ENCODE measurements at regions not wholly inside any gene's neighbourhood (a gene's known extent, or its start where the extent isn't known, plus 50 kb on each side); places are given as distances from the start of the nearest gene placed in this dataset.
A peak's percentile ranks its signal among the peaks of the same experiment; 100 is the strongest.

- TF ChIP-seq THAP7 (CRISPR knock-in tag; IDR thresholded peaks at IDR 0.05) = no peak
- 0 out of 2 replicates have a peak, but pooled peaks have one; percentile 1 for TF ChIP-seq POGK (CRISPR knock-in tag; conservative IDR thresholded peaks at IDR 0.05)
Measured at GRCh38 chr2:226139759-226140158, 659.9 kb downstream of the IRS1 start (continued).

GRCh38 chr2:226137201-226137811, 662.3 kb downstream of the IRS1 start:
- ChIA-PET POLR2A (interaction anchor here (1.6 kb wide), 1 partner anchor 19 kb away, joined by 4 read pairs; no protein-coding TSS in a partner anchor), CTCF (ENCODE audit: low intra/inter-chr PET ratio, low total read pairs) (no interaction called here)
- Histone ChIP-seq H3K4me1 (ENCODE audit: insufficient read depth, low read length) (peaks cover 57% of the 10 kb centered on the region), H3K36me3 (replicated peaks in 1 of 2; ENCODE audit: control insufficient read depth in 1 of 2, insufficient read depth in 2 of 2, low read length in 2 of 2) (no peaks in the 10 kb centered on the region), H3K9me3 (ENCODE audit: low read length) (no peaks in the 10 kb centered on the region), H3K9ac (ENCODE audit: insufficient read depth, low read depth, low read length) (no peak overlapping the region), H4K20me1 (ENCODE audit: insufficient read depth, low read length) (no peaks in the 10 kb centered on the region), H3K4me3 (replicated peaks in 1 of 3; ENCODE audit: insufficient read depth in 1 of 3, low read depth in 2 of 3, low read length in 3 of 3) (no peak overlapping the region), H3K27ac (ENCODE audit: extremely low read length, insufficient read depth, low read length) (peak overlapping the region; percentile 12), H2AFZ (ENCODE audit: low read length) (no peak overlapping the region), H3K4me2 (ENCODE audit: low read depth, low read length) (no peak overlapping the region), H3K79me2 (ENCODE audit: insufficient read depth, low read length) (no peaks in the 10 kb centered on the region), H3K27me3 (ENCODE audit: control insufficient read depth in 1 of 2, insufficient read depth in 2 of 2, low read length in 2 of 2) (no peaks in the 10 kb centered on the region)
- peak; percentile 65 for DNase-seq (ENCODE audit: low spot score)
- WGBS (ENCODE audit: low lambda C conversion rate) = 72% methylated on average over 4 of the region's 4 CpGs
- no peak for FAIRE-seq
- in situ Hi-C loops (cut with HindIII; ENCODE audit: extremely low pct_ligation_motif_present, low pct_unique_long_range_greater_than_20kb) (no loop called here), intact Hi-C loops (cut with micrococcal nuclease; ENCODE audit: unreplicated experiment) (no loop called here)
- no TSS peak for BruUV-seq (replicated peaks)
- ATAC-seq = peak; percentile 82
- peak; percentile 48; the same call in 1 of the 2 replicates for TF ChIP-seq FOXA3 (CRISPR knock-in tag; IDR thresholded peaks at IDR 0.05)
- no peak for TF ChIP-seq SOX6 (IDR thresholded peaks at IDR 0.05)
- TF ChIP-seq SOX6 (CRISPR knock-in tag; IDR thresholded peaks at IDR 0.05) = peak; percentile 22; the same call in 1 of the 2 replicates
- TF ChIP-seq GATA4 (IDR thresholded peaks at IDR 0.05; ENCODE audit: borderline replicate concordance, low read depth) = 0 out of 2 replicates have a peak, but pooled peaks have one; percentile 29
- TF ChIP-seq EP300 (IDR thresholded peaks at IDR 0.05; ENCODE audit: low read depth in 2 of 2, low read length in 2 of 2) = 0 out of 4 replicates have a peak, but pooled peaks of 1 of the 2 experiments have one; percentile 19
- TF ChIP-seq EP300 (CRISPR knock-in tag; IDR thresholded peaks at IDR 0.05; ENCODE audit: borderline replicate concordance) = no peak
- peak; percentile 90 for TF ChIP-seq CREB1 (IDR thresholded peaks at IDR 0.05)
- TF ChIP-seq CREB1 (CRISPR knock-in tag; IDR thresholded peaks at IDR 0.05) = peak; percentile 61; the same call in 1 of the 2 replicates
- peak; percentile 49; the same call in 1 of the 2 replicates for TF ChIP-seq ZNF644 (CRISPR knock-in tag; IDR thresholded peaks at IDR 0.05; ENCODE audit: low read depth)
- no peak for TF ChIP-seq JUND (CRISPR knock-in tag; IDR thresholded peaks at IDR 0.05)
- TF ChIP-seq ELF3 (CRISPR knock-in tag; IDR thresholded peaks at IDR 0.05) = peak; percentile 54
- TF ChIP-seq ARID5B (CRISPR knock-in tag; IDR thresholded peaks at IDR 0.05) = peak; percentile 6; the same call in 1 of the 2 replicates
- no peak for TF ChIP-seq BRCA1 (CRISPR knock-in tag; IDR thresholded peaks at IDR 0.05)
- TF ChIP-seq GABPA (IDR thresholded peaks at IDR 0.05; ENCODE audit: low read depth, low read length) = no peak
- TF ChIP-seq GABPA (CRISPR knock-in tag; IDR thresholded peaks at IDR 0.05; ENCODE audit: low read depth) = no peak
- TF ChIP-seq KLF11 (CRISPR knock-in tag; IDR thresholded peaks at IDR 0.05) = peak; percentile 69; the same call in 1 of the 2 replicates
- peak; percentile 23; the same call in 1 of the 2 replicates for TF ChIP-seq PHF21A (CRISPR knock-in tag; IDR thresholded peaks at IDR 0.05)
